C4-2B (cell line): ENCODE measurements at regions not wholly inside any gene's neighbourhood (a gene's known extent, or its start where the extent isn't known, plus 50 kb on each side); places are given as distances from the start of the nearest gene placed in this dataset.

ENCODE experiments used
- ZFX ChIP-seq: fragments of 450-650 bp; IDR thresholded peaks from 2 replicates; pipeline ENCODE4 v1.6.1; 2017
- TF ChIP-seq, protein P1 (sequence below): fragments of 450-650 bp; conservative IDR thresholded peaks from 2 replicates; pipeline ENCODE4 v1.5.1; 2017; ENCODE audit warnings: mild to moderate bottlenecking

DNA sequence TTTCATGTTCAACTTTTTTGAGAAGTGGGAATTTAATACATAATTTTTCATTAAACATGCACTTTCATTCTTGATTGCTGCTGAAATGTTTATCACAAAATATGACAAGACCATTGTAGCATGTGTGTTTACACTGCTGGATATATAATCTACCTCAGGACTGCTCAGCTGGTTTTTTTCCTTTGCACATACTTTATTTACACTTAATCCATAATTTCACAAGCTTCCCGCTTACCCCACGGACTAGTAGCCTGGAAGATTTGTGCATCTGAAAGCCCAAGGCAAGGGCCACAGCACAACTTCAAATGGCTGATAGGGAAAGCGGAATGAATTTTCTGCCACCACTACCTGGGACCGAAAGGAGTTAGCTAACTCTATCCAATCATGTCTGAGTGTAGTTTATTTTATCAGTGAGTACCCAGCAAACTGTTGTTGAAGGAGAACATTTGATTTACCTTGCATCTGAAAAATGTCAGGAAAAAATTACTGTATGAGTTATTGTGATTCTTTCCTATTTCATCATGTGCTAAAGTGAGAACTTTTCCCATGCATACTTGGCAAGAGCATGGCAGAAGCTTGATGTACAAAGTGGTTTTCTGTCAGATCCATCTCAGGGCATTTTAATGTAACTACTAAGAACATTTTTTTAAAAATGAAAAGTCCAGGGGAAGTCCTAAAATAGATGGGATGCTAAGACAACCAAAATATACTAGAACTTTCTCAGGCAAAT lies 558.2 kb upstream of the USP24 start:
- TF ChIP-seq, protein P1, sequence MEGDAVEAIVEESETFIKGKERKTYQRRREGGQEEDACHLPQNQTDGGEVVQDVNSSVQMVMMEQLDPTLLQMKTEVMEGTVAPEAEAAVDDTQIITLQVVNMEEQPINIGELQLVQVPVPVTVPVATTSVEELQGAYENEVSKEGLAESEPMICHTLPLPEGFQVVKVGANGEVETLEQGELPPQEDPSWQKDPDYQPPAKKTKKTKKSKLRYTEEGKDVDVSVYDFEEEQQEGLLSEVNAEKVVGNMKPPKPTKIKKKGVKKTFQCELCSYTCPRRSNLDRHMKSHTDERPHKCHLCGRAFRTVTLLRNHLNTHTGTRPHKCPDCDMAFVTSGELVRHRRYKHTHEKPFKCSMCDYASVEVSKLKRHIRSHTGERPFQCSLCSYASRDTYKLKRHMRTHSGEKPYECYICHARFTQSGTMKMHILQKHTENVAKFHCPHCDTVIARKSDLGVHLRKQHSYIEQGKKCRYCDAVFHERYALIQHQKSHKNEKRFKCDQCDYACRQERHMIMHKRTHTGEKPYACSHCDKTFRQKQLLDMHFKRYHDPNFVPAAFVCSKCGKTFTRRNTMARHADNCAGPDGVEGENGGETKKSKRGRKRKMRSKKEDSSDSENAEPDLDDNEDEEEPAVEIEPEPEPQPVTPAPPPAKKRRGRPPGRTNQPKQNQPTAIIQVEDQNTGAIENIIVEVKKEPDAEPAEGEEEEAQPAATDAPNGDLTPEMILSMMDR: no peak
- TF ChIP-seq ZFX: no peak
